ENCODE measurements at regions not wholly inside any gene's neighbourhood (a gene's known extent, or its start where the extent isn't known, plus 50 kb on each side); places are given as distances from the start of the nearest gene placed in this dataset.

- Histone ChIP-seq H3K4me3 (ENCODE audit: low read length) (no peak overlapping the region), H3K36me3 (ENCODE audit: control insufficient read depth, insufficient read depth, low read length) (no peaks in the 10 kb centered on the region), H3K4me1 (ENCODE audit: control insufficient read depth, insufficient read depth, low read length) (no peaks in the 10 kb centered on the region), H3K27me3 (ENCODE audit: control insufficient read depth, insufficient read depth, low read length) (no peaks in the 10 kb centered on the region), H3K9me3 (ENCODE audit: control insufficient read depth, insufficient read depth, low read length) (no peaks in the 10 kb centered on the region), H3K27ac (ENCODE audit: low read length) (no peak overlapping the region)
- DNase-seq (ENCODE audit: low read depth, low spot score) = no peak
- WGBS (ENCODE audit: insufficient coverage, insufficient read length) = no CpG with 5 or more reads among the region's 3 CpGs
Observed at GRCh38 chr18:33987206-33987605, 237.5 kb downstream of the NOL4 start.

- Histone ChIP-seq H3K27ac (ENCODE audit: low read length) (no peak overlapping the region), H3K9me3 (ENCODE audit: control insufficient read depth, insufficient read depth, low read length) (no peaks in the 10 kb centered on the region), H3K27me3 (ENCODE audit: control insufficient read depth, insufficient read depth, low read length) (no peaks in the 10 kb centered on the region), H3K4me1 (ENCODE audit: control insufficient read depth, insufficient read depth, low read length) (no peaks in the 10 kb centered on the region), H3K36me3 (ENCODE audit: control insufficient read depth, insufficient read depth, low read length) (no peaks in the 10 kb centered on the region), H3K4me3 (ENCODE audit: low read length) (no peak overlapping the region)
- no peak for DNase-seq (ENCODE audit: low read depth, low spot score)
- no CpG with 5 or more reads among the region's 2 CpGs for WGBS (ENCODE audit: insufficient coverage, insufficient read length)
Observed at GRCh38 chr18:33983126-33983525, 241.6 kb downstream of the NOL4 start.

GRCh38 chr18:33960417-33960816 is 264.3 kb downstream of the NOL4 start:
- Histone ChIP-seq H3K27me3 (ENCODE audit: control insufficient read depth, insufficient read depth, low read length) (no peaks in the 10 kb centered on the region), H3K4me1 (ENCODE audit: control insufficient read depth, insufficient read depth, low read length) (no peaks in the 10 kb centered on the region), H3K9me3 (ENCODE audit: control insufficient read depth, insufficient read depth, low read length) (no peaks in the 10 kb centered on the region), H3K27ac (ENCODE audit: low read length) (no peak overlapping the region), H3K36me3 (ENCODE audit: control insufficient read depth, insufficient read depth, low read length) (no peaks in the 10 kb centered on the region), H3K4me3 (ENCODE audit: low read length) (no peak overlapping the region)
- no peak for DNase-seq (ENCODE audit: low read depth, low spot score)

GRCh38 chr18:33959609-33960008 is 265.1 kb downstream of the NOL4 start:
- no peaks in the 10 kb centered on the region for H3K9me3 ChIP-seq (ENCODE audit: control insufficient read depth, insufficient read depth, low read length)
- WGBS (ENCODE audit: insufficient coverage, insufficient read length) = no CpG with 5 or more reads among the region's 2 CpGs
- H3K4me1 ChIP-seq (ENCODE audit: control insufficient read depth, insufficient read depth, low read length) = no peaks in the 10 kb centered on the region
- H3K4me3 ChIP-seq (ENCODE audit: low read length) = no peak overlapping the region
- no peak overlapping the region for H3K27ac ChIP-seq (ENCODE audit: low read length)
- no peaks in the 10 kb centered on the region for H3K36me3 ChIP-seq (ENCODE audit: control insufficient read depth, insufficient read depth, low read length)
- H3K27me3 ChIP-seq (ENCODE audit: control insufficient read depth, insufficient read depth, low read length) = no peaks in the 10 kb centered on the region
- no peak for DNase-seq (ENCODE audit: low read depth, low spot score)

- Histone ChIP-seq H3K4me1 (ENCODE audit: control insufficient read depth, insufficient read depth, low read length) (no peaks in the 10 kb centered on the region), H3K9me3 (ENCODE audit: control insufficient read depth, insufficient read depth, low read length) (no peaks in the 10 kb centered on the region), H3K36me3 (ENCODE audit: control insufficient read depth, insufficient read depth, low read length) (no peaks in the 10 kb centered on the region), H3K4me3 (ENCODE audit: low read length) (no peak overlapping the region), H3K27me3 (ENCODE audit: control insufficient read depth, insufficient read depth, low read length) (no peaks in the 10 kb centered on the region), H3K27ac (ENCODE audit: low read length) (no peak overlapping the region)
- DNase-seq (ENCODE audit: low read depth, low spot score) = no peak
- no CpG with 5 or more reads among the region's 5 CpGs for WGBS (ENCODE audit: insufficient coverage, insufficient read length)
Observed at GRCh38 chr18:33957707-33958106, 267.0 kb downstream of the NOL4 start.

GRCh38 chr18:33951031-33951430 is 273.7 kb downstream of the NOL4 start:
- Histone ChIP-seq H3K9me3 (ENCODE audit: control insufficient read depth, insufficient read depth, low read length) (no peaks in the 10 kb centered on the region), H3K4me3 (ENCODE audit: low read length) (no peak overlapping the region), H3K27me3 (ENCODE audit: control insufficient read depth, insufficient read depth, low read length) (no peaks in the 10 kb centered on the region), H3K27ac (ENCODE audit: low read length) (no peak overlapping the region), H3K4me1 (ENCODE audit: control insufficient read depth, insufficient read depth, low read length) (no peaks in the 10 kb centered on the region), H3K36me3 (ENCODE audit: control insufficient read depth, insufficient read depth, low read length) (no peaks in the 10 kb centered on the region)
- no peak for DNase-seq (ENCODE audit: low read depth, low spot score)
- WGBS (ENCODE audit: insufficient coverage, insufficient read length) = no CpG with 5 or more reads among the region's 1 CpG

GRCh38 chr18:33946336-33946735 is 278.4 kb downstream of the NOL4 start:
- no peak for DNase-seq (ENCODE audit: low read depth, low spot score)
- H3K36me3 ChIP-seq (ENCODE audit: control insufficient read depth, insufficient read depth, low read length) = no peaks in the 10 kb centered on the region
- H3K9me3 ChIP-seq (ENCODE audit: control insufficient read depth, insufficient read depth, low read length) = no peaks in the 10 kb centered on the region
- H3K4me1 ChIP-seq (ENCODE audit: control insufficient read depth, insufficient read depth, low read length) = no peaks in the 10 kb centered on the region
- H3K27me3 ChIP-seq (ENCODE audit: control insufficient read depth, insufficient read depth, low read length) = no peaks in the 10 kb centered on the region
- no peak overlapping the region for H3K4me3 ChIP-seq (ENCODE audit: low read length)
- no peak overlapping the region for H3K27ac ChIP-seq (ENCODE audit: low read length)
- WGBS (ENCODE audit: insufficient coverage, insufficient read length) = no CpG with 5 or more reads among the region's 1 CpG

- H3K27me3 ChIP-seq (ENCODE audit: control insufficient read depth, insufficient read depth, low read length) = no peaks in the 10 kb centered on the region
- H3K36me3 ChIP-seq (ENCODE audit: control insufficient read depth, insufficient read depth, low read length) = no peaks in the 10 kb centered on the region
- H3K4me3 ChIP-seq (ENCODE audit: low read length) = no peak overlapping the region
- H3K4me1 ChIP-seq (ENCODE audit: control insufficient read depth, insufficient read depth, low read length) = no peaks in the 10 kb centered on the region
- H3K27ac ChIP-seq (ENCODE audit: low read length) = no peak overlapping the region
- DNase-seq (ENCODE audit: low read depth, low spot score) = no peak
- no peaks in the 10 kb centered on the region for H3K9me3 ChIP-seq (ENCODE audit: control insufficient read depth, insufficient read depth, low read length)
Observed at GRCh38 chr18:33944493-33944892, 280.2 kb downstream of the NOL4 start.

- Histone ChIP-seq H3K4me1 (ENCODE audit: control insufficient read depth, insufficient read depth, low read length) (no peaks in the 10 kb centered on the region), H3K9me3 (ENCODE audit: control insufficient read depth, insufficient read depth, low read length) (no peaks in the 10 kb centered on the region), H3K27ac (ENCODE audit: low read length) (no peak overlapping the region), H3K27me3 (ENCODE audit: control insufficient read depth, insufficient read depth, low read length) (no peaks in the 10 kb centered on the region), H3K36me3 (ENCODE audit: control insufficient read depth, insufficient read depth, low read length) (no peaks in the 10 kb centered on the region), H3K4me3 (ENCODE audit: low read length) (no peak overlapping the region)
- no peak for DNase-seq (ENCODE audit: low read depth, low spot score)
Observed at GRCh38 chr18:33937270-33937816, 287.4 kb downstream of the NOL4 start.

GRCh38 chr18:33934258-33934657 is 290.5 kb downstream of the NOL4 start:
- Histone ChIP-seq H3K27me3 (ENCODE audit: control insufficient read depth, insufficient read depth, low read length) (no peaks in the 10 kb centered on the region), H3K4me1 (ENCODE audit: control insufficient read depth, insufficient read depth, low read length) (no peaks in the 10 kb centered on the region), H3K4me3 (ENCODE audit: low read length) (no peak overlapping the region), H3K27ac (ENCODE audit: low read length) (no peak overlapping the region), H3K36me3 (ENCODE audit: control insufficient read depth, insufficient read depth, low read length) (no peaks in the 10 kb centered on the region), H3K9me3 (ENCODE audit: control insufficient read depth, insufficient read depth, low read length) (no peaks in the 10 kb centered on the region)
- no CpG with 5 or more reads among the region's 1 CpG for WGBS (ENCODE audit: insufficient coverage, insufficient read length)
- no peak for DNase-seq (ENCODE audit: low read depth, low spot score)

GRCh38 chr18:33928231-33928630 is 296.5 kb downstream of the NOL4 start:
- Histone ChIP-seq H3K9me3 (ENCODE audit: control insufficient read depth, insufficient read depth, low read length) (no peaks in the 10 kb centered on the region), H3K27me3 (ENCODE audit: control insufficient read depth, insufficient read depth, low read length) (no peaks in the 10 kb centered on the region), H3K4me3 (ENCODE audit: low read length) (no peak overlapping the region), H3K36me3 (ENCODE audit: control insufficient read depth, insufficient read depth, low read length) (no peaks in the 10 kb centered on the region), H3K27ac (ENCODE audit: low read length) (no peak overlapping the region), H3K4me1 (ENCODE audit: control insufficient read depth, insufficient read depth, low read length) (no peaks in the 10 kb centered on the region)
- no CpG with 5 or more reads among the region's 3 CpGs for WGBS (ENCODE audit: insufficient coverage, insufficient read length)
- DNase-seq (ENCODE audit: low read depth, low spot score) = no peak

Data from iPS DF 6.9 (cell line).